ENCODE measurements at regions not wholly inside any gene's neighbourhood (a gene's known extent, or its start where the extent isn't known, plus 50 kb on each side); places are given as distances from the start of the nearest gene placed in this dataset.

DNA sequence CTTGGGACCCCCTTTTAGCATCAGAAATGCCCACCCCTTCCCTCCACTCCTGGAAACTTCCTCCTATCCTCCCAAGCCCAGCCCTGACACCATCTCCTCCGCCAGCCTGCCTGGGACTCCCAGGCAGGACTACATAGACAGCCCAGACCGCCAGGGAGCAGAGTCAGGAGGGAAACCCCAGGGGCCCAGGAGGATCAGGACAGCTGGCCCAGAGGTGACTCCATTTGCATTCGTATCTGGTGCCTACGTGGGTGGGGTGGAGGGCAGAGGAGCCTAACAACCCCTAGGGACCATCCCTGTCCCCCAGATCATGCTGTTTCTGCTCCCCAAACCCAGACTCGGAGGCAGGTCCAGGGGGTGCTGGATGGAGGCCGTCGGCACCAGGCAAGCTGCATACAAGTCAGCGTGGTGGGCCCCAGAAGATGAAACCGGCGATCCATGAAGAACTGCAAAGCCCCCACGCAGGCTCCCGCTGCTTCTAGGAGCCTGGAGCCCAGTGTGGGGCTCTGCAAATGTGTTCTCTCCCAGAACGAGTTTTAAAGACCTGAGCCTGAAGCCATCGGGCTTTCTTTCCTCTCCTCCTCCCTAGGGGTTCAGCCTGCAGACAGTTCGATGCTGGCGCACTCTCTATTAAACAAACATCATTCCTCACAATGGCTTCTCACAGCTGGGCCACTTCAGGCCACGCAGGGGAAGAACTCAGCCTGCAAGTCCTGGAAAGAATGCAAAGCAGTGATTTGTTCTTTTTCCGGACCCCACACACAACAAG, 1506.8 kb downstream of the BRD1 start:
- no peaks in the 10 kb centered on the region for H3K4me1 Mint-ChIP-seq
- no peaks in the 10 kb centered on the region for H3K36me3 Mint-ChIP-seq
- H3K4me3 Mint-ChIP-seq = no peak overlapping the region
- peaks cover 13% of the 10 kb centered on the region for H3K27me3 Mint-ChIP-seq
- peaks cover 7% of the 10 kb centered on the region for H3K9me3 Mint-ChIP-seq
- DNase-seq (ENCODE audit: low spot score in 2 of 2) (no peak), ATAC-seq (ENCODE audit: low read depth) (no peak)
- no peak overlapping the region for H3K27ac Mint-ChIP-seq

DNA sequence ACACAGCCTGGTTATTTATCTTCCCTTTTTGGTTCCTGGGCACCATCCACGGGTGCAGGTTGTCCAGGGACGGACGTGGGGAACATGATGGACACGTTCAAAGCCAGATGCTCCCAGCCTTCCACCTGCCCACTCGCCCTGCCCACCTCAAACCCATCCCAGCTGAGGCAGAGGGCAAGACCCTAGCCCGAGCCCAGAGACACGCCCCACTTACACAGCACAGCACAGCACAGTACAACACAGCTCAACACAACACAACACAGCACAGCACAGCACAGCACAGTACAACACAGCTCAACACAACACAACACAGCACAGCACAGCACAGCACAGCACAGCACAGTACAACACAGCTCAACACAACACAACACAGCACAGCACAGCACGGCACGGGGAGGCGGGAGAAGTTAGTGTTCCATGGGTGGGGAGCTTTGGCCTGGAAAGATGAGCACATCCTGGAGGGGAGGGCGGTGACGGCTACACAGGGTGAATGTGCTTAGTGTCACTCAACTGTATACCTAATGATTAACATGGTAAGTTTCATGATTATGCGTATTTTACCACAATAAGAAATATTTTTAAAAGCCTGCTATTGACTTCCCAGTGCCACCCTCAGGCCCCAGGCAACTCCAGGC, 1507.5 kb downstream of the BRD1 start:
- Mint-ChIP-seq H3K27ac (no peak overlapping the region), H3K36me3 (no peaks in the 10 kb centered on the region), H3K27me3 (peaks cover 13% of the 10 kb centered on the region), H3K4me3 (no peak overlapping the region), H3K4me1 (no peaks in the 10 kb centered on the region), H3K9me3 (peaks cover 5% of the 10 kb centered on the region)
- ATAC-seq (ENCODE audit: low read depth) (no peak), DNase-seq (ENCODE audit: low spot score in 2 of 2) (no peak)

DNA sequence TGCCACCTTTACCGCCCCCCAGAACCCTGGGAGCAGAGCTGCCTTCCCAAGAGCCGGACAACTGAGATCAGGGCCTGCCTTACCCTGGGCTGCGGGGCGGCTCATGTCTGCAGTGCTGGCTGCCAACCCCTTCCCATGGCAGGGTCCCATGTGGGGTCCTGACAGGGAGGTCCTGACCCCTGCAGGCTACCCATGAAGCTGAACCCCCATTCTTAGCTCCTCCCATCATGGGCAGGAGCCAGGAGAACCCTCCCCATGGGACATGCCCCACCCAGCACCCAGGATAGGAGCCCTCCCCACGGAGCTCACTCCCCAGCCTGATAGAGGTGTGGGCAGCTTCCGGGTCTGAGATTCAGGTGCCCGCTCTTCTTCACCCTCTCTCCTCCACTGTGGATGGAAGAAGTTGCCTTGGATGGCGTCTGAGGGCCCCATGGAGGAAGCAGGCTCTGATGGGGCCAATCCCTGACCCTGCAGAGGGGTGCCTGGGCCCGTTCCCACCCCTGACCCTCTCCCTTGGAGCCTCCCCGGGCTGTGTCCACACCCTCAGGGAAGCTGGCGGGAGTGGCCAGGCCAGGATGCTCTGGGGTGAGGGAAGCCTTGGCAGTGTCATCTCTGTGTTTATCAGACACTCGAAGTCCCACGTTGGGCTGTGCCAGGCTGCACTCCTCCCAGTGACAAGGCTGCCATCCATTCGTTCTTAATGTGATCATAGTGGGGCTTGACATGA, 1508.2 kb downstream of the BRD1 start:
- DNase-seq (ENCODE audit: low spot score in 2 of 2) (no peak), ATAC-seq (ENCODE audit: low read depth) (no peak)
- peaks cover 13% of the 10 kb centered on the region for H3K27me3 Mint-ChIP-seq
- no peak overlapping the region for H3K27ac Mint-ChIP-seq
- H3K9me3 Mint-ChIP-seq = peaks cover 4% of the 10 kb centered on the region
- no peaks in the 10 kb centered on the region for H3K36me3 Mint-ChIP-seq
- H3K4me3 Mint-ChIP-seq = no peak overlapping the region
- H3K4me1 Mint-ChIP-seq = no peaks in the 10 kb centered on the region

DNA sequence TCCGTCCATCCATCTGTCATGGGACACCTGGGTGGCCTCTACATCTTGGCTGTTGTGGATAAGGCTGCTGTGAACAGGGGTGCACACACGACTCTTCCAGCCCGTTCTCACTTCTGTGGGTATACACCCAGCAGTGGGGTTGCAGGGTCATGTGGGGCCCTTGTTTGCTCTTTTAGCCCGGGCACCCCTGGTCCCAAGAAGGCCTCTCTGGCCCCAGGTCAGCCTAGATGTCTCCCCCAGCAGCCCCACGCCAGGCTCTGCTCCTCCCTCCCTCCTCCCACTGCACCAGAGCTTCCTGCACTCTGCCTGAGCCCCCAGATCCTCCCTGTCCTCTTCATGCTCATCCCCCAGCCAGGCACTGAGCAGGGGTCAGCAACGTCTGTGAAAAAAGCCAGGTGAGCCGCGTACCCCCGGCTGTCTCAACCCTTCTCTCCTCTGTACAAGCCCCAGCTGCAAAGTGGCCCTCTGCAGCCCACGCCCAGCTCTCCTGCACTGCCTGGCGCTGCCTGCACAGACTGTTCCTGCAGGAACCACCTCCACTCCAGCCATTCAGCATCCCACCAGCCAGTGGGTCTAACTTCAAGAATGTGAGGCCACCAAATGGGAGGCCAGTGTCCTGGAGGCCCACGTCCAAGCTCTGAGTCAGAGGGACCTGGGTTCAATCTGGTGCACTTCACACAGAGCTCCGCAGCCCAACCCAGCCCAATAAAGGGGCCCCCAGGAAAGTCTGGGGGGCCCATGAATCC, 1508.9 kb downstream of the BRD1 start:
- Mint-ChIP-seq H3K27ac (no peak overlapping the region), H3K4me3 (no peak overlapping the region), H3K27me3 (peaks cover 13% of the 10 kb centered on the region), H3K9me3 (peaks cover under 1% of the 10 kb centered on the region), H3K36me3 (no peaks in the 10 kb centered on the region), H3K4me1 (no peaks in the 10 kb centered on the region)
- DNase-seq (ENCODE audit: low spot score in 2 of 2) = no peak
- ATAC-seq (ENCODE audit: low read depth) = no peak

DNA sequence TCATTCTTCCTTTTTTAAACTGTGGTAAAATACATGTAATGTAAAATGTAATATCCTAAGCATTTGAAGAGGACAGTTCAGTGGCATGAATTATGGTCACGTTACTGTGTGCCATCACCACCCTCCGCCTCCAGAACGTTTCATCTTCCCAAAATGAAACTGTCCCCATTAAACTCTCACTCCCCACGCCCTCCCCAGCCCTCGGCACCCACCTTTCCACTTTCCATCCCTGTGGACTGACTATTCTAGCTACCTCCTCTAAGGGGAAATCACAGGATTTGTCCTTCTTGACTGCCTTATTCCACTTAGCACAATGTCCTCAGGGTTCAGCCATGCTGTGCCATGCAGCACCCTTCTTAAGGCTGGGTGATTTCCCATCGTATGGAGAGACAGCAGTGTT, 1509.5 kb downstream of the BRD1 start:
- peaks cover 13% of the 10 kb centered on the region for H3K27me3 Mint-ChIP-seq
- H3K36me3 Mint-ChIP-seq = no peaks in the 10 kb centered on the region
- H3K4me3 Mint-ChIP-seq = no peak overlapping the region
- DNase-seq (ENCODE audit: low spot score in 2 of 2) (no peak), ATAC-seq (ENCODE audit: low read depth) (no peak)
- no peak overlapping the region for H3K27ac Mint-ChIP-seq
- peaks cover 1% of the 10 kb centered on the region for H3K9me3 Mint-ChIP-seq
- H3K4me1 Mint-ChIP-seq = no peaks in the 10 kb centered on the region

DNA sequence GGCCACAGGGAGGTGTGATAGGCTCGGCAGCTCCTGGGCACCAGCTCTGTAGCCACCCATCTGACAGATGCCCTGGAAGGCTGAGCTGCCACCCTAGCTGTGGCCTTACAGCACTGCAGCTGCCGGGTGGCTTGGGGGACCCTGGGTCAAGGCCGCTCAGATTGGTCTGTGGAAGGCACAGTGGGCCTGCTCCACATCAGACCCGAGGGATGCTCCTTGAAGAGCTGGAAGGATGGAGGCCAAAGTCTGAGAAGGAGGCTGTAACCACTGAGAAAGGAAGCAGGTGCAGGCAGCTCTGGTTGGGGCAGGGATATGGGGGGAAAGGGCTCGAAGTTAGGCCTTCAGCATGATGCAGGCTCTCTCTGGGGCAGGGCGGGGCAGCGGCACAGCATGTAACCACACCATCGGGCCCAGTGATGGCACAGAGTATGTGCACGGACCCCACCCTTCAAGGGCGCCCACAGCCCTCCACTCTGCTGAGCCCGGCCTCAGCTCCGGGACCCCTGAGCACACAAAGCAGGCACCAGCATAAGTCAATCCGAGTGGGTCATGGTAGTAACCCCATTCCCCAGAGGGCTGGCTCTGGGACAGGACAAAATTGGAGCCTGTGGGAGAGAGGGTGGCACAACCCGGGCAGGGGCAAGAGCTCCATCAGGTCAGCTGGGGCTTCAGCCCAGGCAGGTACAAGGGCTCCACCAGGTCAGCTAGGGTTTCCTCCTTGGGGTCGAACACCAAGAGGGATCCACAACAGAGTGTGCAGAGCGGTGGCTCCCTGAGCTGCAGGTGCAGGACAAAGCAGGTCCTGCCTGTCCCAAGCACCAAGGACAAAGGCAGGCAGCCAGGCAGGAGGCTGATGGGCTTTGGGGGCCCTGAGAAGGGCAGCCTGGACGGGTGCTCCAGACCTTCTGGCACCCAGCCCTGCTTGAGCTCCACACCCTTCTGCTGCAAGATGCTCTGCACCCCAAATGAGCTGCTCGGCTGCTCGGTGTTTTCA, 1511.1 kb downstream of the BRD1 start:
- Mint-ChIP-seq H3K9me3 (peaks cover 3% of the 10 kb centered on the region), H3K27me3 (peaks cover 11% of the 10 kb centered on the region), H3K27ac (no peak overlapping the region), H3K4me3 (no peak overlapping the region), H3K4me1 (no peaks in the 10 kb centered on the region), H3K36me3 (no peaks in the 10 kb centered on the region)
- ATAC-seq (ENCODE audit: low read depth) = no peak
- no peak for DNase-seq (ENCODE audit: low spot score in 2 of 2)

DNA sequence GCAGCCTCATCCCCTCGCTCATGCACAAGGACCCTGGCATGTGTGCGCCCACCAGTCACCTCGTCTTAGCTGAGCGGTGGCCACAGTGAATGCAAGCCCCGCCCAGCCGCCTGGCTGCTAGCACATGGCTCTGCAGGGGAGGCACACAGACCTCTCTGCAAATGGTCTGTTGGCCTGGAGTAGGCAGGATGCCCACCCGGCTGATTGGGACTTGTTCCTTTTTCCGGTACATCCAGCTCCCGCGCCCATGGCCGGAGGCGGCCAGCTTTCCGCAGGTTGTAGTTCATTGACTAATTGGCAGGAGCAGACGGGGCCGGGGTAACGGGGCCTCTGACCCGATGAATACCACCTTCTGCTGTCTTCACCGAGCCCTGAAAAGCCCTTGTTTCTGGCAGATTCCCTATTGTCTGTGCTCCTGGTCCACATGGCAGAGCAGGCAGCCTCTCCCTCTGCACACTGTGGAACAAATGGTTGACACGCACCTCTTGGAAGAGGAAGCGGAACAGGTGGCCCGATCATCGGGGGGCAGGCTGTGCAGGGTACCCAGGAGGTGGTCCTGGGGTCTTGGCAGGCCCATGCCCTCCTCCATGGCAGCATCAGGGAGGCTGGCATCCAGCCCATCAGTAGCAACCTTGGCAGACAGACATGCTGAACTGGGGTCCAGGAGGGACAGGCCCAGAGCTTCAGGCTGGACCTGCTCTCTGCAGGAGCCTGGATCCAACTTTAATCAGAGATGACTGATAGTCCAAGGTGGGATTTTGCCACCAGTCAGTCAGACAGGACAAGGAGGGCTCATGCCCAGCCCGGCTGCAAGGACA, 1512.0 kb downstream of the BRD1 start:
- H3K4me1 Mint-ChIP-seq = no peaks in the 10 kb centered on the region
- DNase-seq (ENCODE audit: low spot score in 2 of 2) = no peak
- peaks cover 11% of the 10 kb centered on the region for H3K27me3 Mint-ChIP-seq
- ATAC-seq (ENCODE audit: low read depth) = no peak
- no peak overlapping the region for H3K4me3 Mint-ChIP-seq
- H3K36me3 Mint-ChIP-seq = no peaks in the 10 kb centered on the region
- no peak overlapping the region for H3K27ac Mint-ChIP-seq
- peaks cover 6% of the 10 kb centered on the region for H3K9me3 Mint-ChIP-seq

DNA sequence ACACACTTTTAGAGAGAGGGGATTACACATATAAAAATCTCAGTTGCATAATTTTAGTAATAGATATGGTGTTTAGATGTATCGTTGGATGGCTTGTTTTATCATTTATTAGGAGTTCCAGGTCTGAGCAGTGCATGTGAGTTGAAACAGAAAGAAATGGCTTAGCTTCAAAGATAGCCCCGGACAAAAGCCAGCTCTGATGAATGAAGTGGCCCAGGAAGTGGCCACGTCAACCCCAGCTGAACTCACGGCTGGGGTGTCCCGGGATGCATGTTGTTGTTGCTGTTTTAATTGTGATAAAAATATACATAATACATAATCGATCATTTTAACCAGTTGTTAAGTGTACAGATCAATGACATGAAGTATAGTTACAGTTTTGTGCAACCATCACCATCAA, 1513.6 kb downstream of the BRD1 start:
- ATAC-seq (ENCODE audit: low read depth) (no peak), DNase-seq (ENCODE audit: low spot score in 2 of 2) (no peak)
- H3K9me3 Mint-ChIP-seq = peaks cover 6% of the 10 kb centered on the region
- H3K4me3 Mint-ChIP-seq = no peak overlapping the region
- no peaks in the 10 kb centered on the region for H3K4me1 Mint-ChIP-seq
- H3K27ac Mint-ChIP-seq = no peak overlapping the region
- peaks cover 4% of the 10 kb centered on the region for H3K27me3 Mint-ChIP-seq
- H3K36me3 Mint-ChIP-seq = no peaks in the 10 kb centered on the region

DNA sequence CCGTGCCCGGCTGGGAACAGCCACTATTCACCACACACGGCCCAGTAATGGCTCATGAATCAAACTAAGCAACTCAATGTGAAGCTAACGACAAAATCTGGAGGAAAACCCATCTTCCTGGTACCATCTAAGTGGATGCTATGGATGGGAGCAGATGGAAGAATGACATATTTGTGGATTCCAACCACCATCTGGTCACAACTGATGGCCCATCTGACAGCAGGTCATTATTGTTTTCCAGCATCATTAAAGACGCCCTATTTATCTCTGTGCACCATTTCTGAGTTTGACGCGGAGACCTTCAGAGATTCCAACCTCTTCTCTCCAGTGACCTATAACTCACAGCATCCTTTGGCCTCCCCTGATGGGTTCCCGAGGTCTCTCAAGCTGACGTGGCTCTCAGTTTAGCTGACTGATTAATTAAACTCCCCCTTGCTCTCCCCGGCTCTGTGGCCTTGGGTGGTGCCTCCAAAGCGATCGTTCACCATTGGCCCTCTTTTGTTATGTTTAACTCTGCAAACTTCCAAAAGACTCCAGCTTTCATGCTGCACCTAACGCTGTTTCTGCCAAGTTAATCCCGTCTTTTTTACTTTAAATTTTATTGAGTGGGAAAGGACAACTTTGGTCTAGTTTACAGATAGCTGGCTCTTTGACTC, 1514.4 kb downstream of the BRD1 start:
- ATAC-seq (ENCODE audit: low read depth) = no peak

DNA sequence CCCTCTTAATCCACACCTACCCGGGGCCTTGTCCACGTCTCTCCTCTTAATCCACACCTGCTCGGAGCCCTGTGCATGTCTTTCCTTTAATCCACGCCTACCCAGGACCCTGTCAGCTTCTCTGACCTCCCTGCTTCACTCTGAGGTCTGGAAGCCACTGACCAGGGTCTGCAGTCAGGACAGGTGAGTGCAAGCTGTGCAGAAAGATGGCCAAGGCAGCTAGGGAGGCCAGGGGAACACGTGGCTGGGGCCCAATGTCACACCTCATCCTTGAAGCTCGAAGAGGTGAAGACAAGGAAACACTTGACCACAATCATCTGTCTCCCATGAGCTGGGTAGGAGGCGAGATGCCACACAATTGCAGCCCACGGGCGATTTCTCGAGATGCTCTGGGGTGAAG, 1516.9 kb downstream of the BRD1 start:
- no peak overlapping the region for H3K27ac Mint-ChIP-seq
- H3K4me3 Mint-ChIP-seq = no peak overlapping the region
- peaks cover 6% of the 10 kb centered on the region for H3K9me3 Mint-ChIP-seq
- no peak for DNase-seq (ENCODE audit: low spot score in 2 of 2)
- no peaks in the 10 kb centered on the region for H3K4me1 Mint-ChIP-seq
- H3K36me3 Mint-ChIP-seq = no peaks in the 10 kb centered on the region
- peaks cover 1% of the 10 kb centered on the region for H3K27me3 Mint-ChIP-seq
- no peak for ATAC-seq (ENCODE audit: low read depth)

More for the DNA sequence above, 1514.4 kb downstream of the BRD1 start:
- DNase-seq (ENCODE audit: low spot score in 2 of 2) = no peak
- peaks cover 2% of the 10 kb centered on the region for H3K27me3 Mint-ChIP-seq
- no peaks in the 10 kb centered on the region for H3K4me1 Mint-ChIP-seq
- no peak overlapping the region for H3K27ac Mint-ChIP-seq
- H3K4me3 Mint-ChIP-seq = no peak overlapping the region
- peaks cover 6% of the 10 kb centered on the region for H3K9me3 Mint-ChIP-seq
- no peaks in the 10 kb centered on the region for H3K36me3 Mint-ChIP-seq

DNA sequence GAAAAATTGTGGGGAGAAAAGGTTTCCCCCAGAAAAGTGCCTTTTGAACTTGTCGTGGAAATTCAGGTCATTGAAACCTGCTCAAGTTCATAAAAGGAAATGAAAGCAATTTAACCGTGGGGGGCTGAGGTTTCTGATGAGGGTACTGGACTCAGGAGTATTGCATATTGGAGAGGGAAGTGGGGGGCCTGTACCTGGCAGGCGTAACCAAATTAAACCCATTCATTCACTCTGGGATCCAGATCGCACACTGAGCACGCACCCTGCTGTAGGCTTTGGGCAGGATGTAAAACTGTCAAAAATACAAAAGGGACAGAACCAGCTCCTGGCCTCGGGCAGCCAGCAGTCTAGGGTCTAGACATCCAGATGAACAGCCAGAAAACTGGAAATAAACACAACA, 1517.4 kb downstream of the BRD1 start:
- peaks cover 2% of the 10 kb centered on the region for H3K27me3 Mint-ChIP-seq

DNA sequence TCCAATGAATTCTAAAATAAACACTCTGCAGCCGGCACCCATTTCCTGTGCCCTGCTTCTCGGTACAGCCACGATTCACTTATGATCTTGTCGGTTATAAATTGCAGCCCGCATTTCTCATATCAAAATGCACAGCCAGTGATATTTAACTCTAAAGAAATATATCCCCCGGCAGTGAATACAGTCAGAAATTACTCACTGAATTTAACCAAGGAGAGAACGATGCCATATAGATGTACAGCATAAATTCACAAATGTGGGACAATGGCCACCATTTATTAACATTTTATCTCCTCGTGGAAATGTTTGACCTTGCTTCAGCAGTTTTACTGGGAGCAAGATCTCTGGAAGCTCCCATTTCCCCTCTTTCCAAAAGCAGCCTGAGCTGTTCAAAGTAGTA, 1517.8 kb downstream of the BRD1 start:
- DNase-seq (ENCODE audit: low spot score in 2 of 2) = no peak
- no peak overlapping the region for H3K27ac Mint-ChIP-seq
- H3K9me3 Mint-ChIP-seq = peaks cover 6% of the 10 kb centered on the region
- peaks cover 3% of the 10 kb centered on the region for H3K27me3 Mint-ChIP-seq
- H3K4me1 Mint-ChIP-seq = no peaks in the 10 kb centered on the region
- no peaks in the 10 kb centered on the region for H3K36me3 Mint-ChIP-seq
- ATAC-seq (ENCODE audit: low read depth) = no peak
- H3K4me3 Mint-ChIP-seq = no peak overlapping the region

More for the DNA sequence above, 1517.4 kb downstream of the BRD1 start:
- DNase-seq (ENCODE audit: low spot score in 2 of 2) (no peak), ATAC-seq (ENCODE audit: low read depth) (no peak)
- Mint-ChIP-seq H3K36me3 (no peaks in the 10 kb centered on the region), H3K27ac (no peak overlapping the region), H3K4me3 (no peak overlapping the region), H3K4me1 (no peaks in the 10 kb centered on the region), H3K9me3 (peaks cover 6% of the 10 kb centered on the region)
